CD4-positive, alpha-beta T cell treated with Interleukin-15 for 1 hour (primary cell): ENCODE measurements at regions not wholly inside any gene's neighbourhood (a gene's known extent, or its start where the extent isn't known, plus 50 kb on each side); places are given as distances from the start of the nearest gene placed in this dataset.

Source experiments
- DNase-seq: peaks from one replicate; pipeline ENCODE4 v3.0.0-alpha.2; 2020

DNA sequence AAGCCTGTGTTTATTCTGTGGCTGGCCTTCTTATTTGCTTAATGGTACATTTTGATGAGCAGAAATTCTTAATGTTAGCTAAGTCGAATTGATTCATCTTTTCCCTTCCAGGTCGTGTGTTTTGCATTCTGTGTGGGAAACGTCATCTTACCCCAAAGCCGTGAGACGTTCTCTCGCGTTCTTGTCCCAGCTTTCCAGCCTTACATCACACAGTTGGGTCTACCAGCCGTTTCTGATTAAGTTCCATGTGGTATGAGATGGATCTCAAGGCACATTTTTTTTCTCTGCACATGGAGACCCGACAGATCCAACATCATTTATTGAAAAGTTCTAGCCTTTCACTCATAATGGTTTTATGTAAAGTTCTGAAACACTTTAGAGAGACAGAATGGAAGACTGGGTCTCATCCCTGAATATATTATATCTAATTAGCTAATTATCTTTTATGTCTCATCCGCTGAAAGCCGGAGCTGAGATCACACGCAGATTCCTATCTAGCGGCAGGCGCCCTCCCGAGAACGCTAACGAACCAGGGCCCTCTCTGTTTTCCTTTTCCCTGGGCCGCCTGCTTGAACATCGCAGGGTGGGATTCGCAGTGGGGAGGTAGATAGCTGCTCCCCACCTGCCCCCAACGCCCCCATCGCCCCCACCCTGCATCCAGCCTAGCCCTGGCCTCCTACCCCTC lies 1162.2 kb downstream of the BRD1 start:
- DNase-seq = no peak

- no peak for DNase-seq
Measured at GRCh38 chr22:48664586-48664985, 1163.1 kb downstream of the BRD1 start.

GRCh38 chr22:48663297-48663696 lies 1164.4 kb downstream of the BRD1 start:
- DNase-seq = no peak

GRCh38 chr22:48662476-48663135 lies 1165.1 kb downstream of the BRD1 start:
- no peak for DNase-seq

DNA sequence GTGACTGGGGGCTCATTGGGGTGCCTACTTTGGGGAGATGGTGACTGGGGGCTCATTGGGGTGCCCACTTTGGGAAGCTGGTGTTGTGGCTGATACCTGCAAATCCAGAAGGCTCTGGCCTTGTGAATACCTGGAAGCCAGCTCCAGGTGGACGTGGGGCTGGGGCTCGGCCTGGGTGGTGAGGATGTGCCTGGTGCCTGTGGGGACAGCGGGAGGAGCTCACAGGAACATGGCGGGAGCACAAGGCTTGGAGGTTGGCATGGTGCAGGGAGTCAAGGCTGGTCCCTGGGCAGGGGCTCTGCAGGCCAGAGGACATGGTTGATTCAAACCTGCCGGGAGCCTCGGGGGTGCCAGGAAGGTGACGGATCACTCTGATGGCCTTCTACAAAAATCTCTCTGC lies 1165.7 kb downstream of the BRD1 start:
- no peak for DNase-seq

DNA sequence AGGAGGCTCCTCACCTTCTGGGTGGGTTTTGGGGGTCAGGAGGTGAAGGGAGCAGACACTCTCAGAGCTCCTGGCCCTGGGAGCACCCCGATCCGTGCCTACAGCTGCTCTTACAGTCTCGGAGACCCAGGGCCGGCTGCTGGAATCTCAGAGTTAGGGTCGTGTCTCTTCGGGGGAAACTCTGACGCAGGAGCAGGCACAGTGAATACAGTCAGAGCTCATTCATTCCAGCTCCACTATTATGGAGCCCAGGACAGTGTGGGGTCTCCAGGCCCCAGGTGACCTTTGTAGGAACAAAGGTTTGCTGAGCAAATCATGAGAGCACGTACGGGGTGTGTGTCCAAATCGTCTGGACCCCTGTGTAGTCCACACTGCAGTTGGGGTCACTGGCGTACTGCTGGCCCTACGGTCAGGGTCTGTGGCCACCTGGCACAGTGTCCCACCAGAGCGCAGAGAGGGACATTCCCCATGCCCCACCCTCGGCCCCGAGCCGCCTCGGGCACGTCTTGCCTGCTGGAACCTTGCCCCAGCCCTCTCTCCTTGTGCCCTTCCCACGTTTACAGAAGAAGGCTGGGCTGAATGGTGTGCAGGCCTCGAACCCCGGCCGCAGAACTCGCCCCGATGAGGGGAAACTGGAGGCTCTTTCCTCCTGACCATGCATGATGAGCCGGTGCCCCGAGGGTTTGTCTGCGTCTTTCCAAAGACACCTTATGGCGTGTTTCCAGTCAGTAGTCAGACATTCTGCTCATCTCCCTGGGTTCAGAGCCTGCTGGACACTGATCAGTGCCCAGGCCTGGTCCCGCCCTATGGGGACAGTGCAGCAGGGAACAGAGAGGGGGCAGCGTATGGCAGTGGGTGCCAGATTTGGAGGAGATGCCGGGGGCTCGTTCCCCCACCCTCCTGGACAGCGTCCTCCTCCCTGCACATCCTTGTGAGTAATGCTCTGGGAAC lies 1166.6 kb downstream of the BRD1 start:
- DNase-seq = no peak

DNA sequence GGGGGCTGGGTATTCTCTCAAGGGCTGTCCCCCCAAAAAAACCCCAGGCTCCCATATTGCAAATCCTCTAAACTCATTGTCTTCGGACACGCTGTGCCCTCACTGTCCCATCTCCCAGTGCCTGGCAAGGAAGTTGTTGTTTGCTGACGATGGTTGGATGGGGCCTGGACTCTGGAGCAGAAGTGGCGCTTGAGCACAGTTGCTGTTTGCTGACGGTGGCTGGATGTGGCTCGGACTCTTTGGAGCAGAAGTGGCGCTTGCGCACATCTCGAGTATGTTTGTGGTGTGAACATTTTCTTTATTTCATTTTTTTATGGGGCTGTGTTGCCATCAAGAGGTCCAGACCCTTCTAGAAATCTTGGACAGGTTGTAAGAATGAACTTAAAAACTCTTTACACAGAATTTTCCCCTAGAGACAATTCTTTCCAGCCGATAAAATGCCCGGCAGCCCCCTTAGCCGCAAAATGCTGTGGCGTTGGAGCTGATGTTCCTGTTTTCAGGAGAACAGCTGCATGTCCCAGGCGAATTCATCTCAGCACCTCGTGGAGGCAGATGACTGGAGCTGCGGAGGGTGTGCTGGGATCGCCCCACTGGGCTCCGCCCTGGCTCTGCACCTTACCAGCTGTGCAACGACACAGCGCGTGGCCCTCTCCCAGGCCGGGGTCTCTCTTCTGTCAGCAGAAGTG lies 1167.4 kb downstream of the BRD1 start:
- no peak for DNase-seq

DNA sequence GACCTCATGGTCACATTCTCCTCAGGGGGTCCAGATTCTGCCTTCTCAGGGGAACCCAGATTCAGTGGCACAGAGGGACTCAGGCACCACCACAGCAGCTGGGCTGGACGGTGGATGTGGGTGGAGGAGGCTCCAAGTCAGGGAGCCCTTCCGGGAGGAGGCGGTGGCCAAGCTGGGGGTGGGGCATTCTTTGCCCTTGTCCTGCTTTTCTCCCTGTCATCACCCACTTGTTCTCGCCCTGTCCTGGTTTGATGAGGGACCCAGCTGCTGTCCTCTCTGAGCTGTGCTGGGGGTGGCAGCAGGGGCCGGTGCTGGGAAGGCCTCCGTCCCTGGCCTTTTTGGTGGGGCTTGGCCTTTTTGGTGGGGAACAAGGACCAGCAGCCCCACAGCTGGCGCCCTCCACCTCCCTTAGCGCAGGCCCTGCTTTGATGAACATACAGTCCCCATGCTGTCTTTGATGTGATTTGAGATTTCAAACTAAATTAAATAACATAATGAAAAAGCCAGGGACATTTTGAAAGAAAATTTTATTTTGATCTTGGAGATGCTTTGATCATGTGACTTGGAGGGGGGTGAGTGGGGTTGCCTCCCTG lies 1168.2 kb downstream of the BRD1 start:
- no peak for DNase-seq

- DNase-seq = no peak
Measured at GRCh38 chr22:48658871-48659270, 1168.8 kb downstream of the BRD1 start.

GRCh38 chr22:48658246-48658645 lies 1169.4 kb downstream of the BRD1 start:
- no peak for DNase-seq

GRCh38 chr22:48654492-48654891 lies 1173.2 kb downstream of the BRD1 start:
- DNase-seq = no peak

GRCh38 chr22:48653929-48654328 lies 1173.7 kb downstream of the BRD1 start:
- DNase-seq = no peak

GRCh38 chr22:48653306-48653705 lies 1174.4 kb downstream of the BRD1 start:
- DNase-seq = no peak

DNA sequence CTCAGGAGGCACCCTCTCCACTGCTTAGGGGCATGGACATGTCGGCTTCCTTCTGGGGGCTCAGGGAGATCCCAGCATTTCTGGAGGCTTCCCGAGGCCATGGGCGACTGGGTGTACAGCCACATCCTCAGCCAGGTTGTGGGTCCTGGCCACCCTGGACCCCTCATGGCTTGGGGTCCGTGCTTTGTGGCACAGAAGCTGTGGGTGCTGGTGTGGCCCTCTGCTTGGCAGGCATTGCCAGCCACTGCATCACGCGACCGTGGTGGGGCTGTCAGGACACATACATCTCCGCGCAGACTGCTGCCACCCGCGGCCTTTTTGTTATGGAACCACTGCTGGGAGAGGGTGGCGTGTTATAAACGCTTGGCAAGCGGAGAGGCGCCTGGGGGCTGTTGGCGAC lies 1174.9 kb downstream of the BRD1 start:
- no peak for DNase-seq

DNA sequence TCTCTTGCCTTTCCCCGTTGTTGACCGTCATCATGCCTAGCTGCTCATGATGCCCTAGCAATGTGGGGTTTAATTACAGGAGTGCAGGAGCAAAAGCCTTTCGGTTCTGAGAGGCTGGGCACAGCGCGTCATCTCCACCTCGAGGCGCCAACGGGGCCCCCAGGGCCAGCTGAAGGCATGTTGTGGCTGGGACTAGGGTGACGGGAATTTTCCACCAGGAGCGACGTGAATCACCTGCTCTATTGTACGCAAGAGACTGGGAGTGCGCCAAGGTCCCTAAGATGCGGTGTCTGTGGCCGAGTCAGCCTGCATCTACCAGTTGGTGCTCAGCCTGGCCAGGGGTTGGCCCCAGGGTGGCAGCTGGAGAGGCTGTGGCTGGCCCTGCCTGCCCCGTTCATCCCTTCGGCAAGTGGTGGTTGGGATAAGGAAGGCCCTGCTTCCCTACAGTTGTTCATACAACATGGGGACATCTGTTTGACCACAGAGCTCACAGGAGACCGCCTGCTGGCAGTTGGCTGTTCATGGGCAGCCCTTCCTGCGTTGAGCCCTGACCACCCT lies 1175.6 kb downstream of the BRD1 start:
- DNase-seq = no peak

DNA sequence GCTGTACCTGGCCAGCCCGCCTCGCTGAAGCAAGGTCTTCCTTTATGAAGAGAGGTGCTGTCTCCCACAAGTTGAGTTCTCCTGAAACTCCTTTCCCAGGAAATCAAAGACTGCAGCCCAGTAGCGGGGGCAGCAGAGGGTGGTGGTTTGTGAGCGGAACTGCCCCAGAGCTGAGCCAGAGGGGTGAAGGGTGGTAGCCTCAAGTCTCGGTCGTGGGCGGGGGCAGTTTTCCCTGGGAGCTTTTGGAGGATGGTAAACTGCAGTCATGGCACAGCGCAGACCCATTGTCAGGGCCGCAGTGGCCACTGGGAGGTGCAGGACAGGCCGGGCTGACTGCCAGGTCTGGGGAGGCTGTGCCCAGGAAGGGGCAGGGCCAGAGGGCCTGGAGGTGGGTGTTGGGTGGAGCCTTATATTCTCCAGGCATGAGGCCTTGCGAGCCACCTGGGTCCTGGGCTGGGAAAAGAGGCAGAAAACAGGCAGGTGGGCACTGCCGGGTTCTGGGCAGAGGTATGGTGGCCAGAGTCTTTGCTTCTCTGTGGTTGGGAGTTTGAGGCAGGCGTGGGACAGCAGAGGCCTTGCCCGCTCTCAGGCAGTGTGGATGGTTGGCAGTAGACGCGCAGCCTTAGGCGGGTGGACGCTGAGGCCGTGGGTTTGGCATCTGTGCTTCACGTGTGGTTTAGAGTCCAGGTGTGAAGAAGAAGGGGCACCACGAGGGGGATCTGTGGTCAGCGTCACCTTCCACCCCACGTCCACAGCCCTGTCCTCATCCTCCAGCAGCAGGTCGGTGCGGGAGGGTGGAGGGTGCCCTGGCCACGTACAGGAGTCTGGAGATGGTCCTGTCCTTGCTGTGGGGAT lies 1176.4 kb downstream of the BRD1 start:
- no peak for DNase-seq

DNA sequence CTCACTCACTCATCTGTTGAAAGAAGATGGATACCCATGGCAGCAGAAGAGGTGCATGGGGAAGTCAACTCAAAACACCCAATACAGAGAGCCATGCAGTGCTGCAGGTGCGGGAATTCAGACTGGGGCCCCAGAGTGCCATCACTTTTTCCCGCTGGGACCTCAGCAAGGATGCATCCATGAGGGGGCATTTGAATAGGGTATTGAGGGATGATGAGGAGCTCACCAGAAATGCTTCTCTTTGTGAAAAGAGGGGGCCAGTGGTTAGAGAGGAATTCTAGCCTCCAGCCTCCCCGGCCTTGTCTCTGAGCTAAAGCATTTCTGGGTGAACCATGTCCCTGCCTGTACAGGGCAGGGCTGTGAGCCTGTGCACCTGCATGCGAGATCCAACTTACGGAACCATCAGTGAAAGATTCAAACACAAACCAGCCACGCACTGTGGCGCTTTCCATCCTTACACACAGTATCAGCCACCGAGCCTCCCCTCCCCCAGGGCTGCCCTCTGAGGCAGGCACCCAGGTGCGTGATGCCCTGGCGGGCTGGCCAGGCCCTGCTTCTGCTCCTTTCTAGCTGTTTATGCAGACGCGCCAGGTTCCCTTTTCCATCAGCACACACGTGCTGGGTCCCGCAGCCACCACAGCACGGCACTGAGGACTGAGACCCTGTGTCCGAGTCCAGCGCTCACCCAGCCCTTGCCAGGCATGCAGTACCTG lies 1177.2 kb downstream of the BRD1 start:
- DNase-seq = no peak

DNA sequence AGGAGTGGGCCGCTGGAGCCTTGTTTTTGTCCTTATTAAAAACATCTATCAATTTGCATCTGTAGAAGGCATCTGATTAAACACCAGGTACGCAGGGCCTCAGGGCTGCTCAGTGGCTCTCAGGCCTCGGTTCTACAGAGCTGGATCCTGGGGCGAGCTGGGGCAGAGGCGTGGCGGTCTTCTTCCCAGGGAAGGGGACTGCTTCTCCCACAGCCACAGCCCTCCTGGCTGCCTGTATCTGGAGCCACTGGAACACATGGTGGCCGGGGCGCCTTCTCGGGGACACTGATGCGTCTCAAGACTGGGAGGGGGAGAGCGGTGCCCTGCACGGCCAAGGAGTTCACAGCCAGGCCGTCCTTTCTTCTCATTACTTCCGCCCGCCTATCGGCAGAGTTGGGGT lies 1178.2 kb downstream of the BRD1 start:
- no peak for DNase-seq

DNA sequence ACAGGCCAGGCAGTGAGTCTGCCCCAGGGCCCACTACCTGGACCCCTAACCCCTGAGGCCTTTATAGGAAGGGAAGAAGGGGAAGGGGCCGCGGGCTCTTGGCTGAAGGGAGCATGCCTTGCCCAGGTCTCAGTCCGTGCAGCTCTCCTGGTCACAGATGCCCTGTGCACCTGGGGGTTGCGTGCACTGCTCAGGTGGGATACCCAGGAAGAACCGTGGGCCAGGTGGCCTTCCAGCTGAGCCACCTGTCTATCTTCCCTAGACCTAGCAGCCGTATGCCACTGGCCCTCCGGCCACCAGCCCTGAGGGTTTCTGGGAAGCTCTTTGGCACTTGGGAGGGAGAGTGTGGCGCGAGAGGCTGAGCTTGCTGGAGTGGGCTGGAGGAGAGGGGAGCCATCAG lies 1178.6 kb downstream of the BRD1 start:
- DNase-seq = no peak

DNA sequence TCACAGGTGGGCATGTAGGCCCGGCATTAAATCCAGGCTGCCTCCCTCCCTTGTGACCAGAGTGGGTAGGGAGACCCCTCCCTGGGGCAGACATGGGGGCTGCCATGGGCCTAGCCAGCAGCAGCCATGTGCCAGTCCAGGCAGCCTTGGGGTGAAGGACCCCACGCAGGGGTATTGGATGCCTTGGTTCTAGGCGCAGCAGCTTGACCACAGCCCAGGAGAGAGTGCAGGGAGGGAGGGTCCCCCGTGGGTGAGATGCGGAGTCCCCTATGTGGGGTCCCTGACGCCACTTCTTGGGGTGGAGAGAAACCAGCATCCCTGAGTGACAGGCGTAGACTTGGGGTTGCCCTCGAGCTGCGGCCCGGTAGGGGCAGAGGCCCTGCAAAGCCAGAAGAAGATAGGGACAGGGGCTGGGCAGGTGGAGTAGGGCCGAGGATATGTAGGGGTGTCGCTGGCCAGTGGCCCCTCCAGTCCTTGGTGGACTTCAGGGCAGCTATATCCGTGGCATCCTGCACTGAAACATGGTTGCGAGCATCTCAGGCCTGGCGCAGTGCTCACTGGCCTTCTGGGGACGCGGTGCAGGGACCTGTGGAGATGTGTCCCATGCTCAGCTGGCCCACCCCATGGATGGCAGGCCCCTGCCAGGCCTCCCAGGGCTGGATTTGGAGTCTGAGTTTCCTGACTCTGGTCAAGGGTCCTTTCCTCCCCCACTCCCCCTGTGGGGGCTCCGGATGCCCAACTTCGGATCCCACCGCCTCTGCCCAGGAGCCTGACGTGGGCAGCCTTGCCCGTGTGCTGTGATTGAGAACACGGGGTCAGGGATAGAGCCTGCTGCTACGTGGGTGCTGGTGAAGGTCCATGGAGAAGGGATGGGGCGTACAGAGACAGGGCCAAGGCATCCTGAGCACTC lies 1179.8 kb downstream of the BRD1 start:
- DNase-seq = no peak
